ENCODE measurements at regions not wholly inside any gene's neighbourhood (a gene's known extent, or its start where the extent isn't known, plus 50 kb on each side); places are given as distances from the start of the nearest gene placed in this dataset.

GRCh38 chr3:3281024-3281423 is 101.5 kb upstream of the CRBN start:
- TF ChIP-seq CTCF (IDR thresholded peaks at IDR 0.05) (no peak), EP300 (IDR thresholded peaks at IDR 0.05; ENCODE audit: low read depth) (no peak), POLR2A (IDR thresholded peaks at IDR 0.05) (no peak)

Measured in transverse colon (tissue), 3 donors.